ENCODE measurements at regions not wholly inside any gene's neighbourhood (a gene's known extent, or its start where the extent isn't known, plus 50 kb on each side); places are given as distances from the start of the nearest gene placed in this dataset.

- H3K79me2 ChIP-seq (ENCODE audit: insufficient read depth): no peaks in the 10 kb centered on the region
- H3K36me3 ChIP-seq (ENCODE audit: low read depth): no peaks in the 10 kb centered on the region
- no peak overlapping the region for H3K4me3 ChIP-seq
- no peak overlapping the region for H2AFZ ChIP-seq
- no peak overlapping the region for H3K27ac ChIP-seq
- H3K9ac ChIP-seq: no peak overlapping the region
- TF ChIP-seq EZH2phosphoT487 (IDR thresholded peaks at IDR 0.05; ENCODE audit: insufficient read depth, low read depth): no peak
- no peak for TF ChIP-seq EZH2 (IDR thresholded peaks at IDR 0.05; ENCODE audit: insufficient read depth, poor library complexity, severe bottlenecking)
- in situ Hi-C loops (cut with MboI): no loop called here
- no peaks in the 10 kb centered on the region for H3K4me1 ChIP-seq (ENCODE audit: insufficient read depth)
- no peak overlapping the region for H3K4me2 ChIP-seq (ENCODE audit: unreplicated experiment)
- 38 to 39% methylated on average over 3 of the region's 3 CpGs for WGBS, 2 experiments (ENCODE audit: low coverage in 1 of 2, low lambda C conversion rate in 2 of 2, missing lambda C conversion rate in 2 of 2)
- DNase-seq: no peak
- H3K27me3 ChIP-seq (replicated peaks; ENCODE audit: insufficient read depth): no peaks in the 10 kb centered on the region
- H3K9me2 ChIP-seq (ENCODE audit: insufficient read depth): no peaks in the 10 kb centered on the region
- H4K20me1 ChIP-seq (ENCODE audit: insufficient read depth): no peaks in the 10 kb centered on the region
- H3K9me3 ChIP-seq (ENCODE audit: low read depth): no peaks in the 10 kb centered on the region
- H3F3A ChIP-seq (ENCODE audit: insufficient read depth): no peaks in the 10 kb centered on the region
Observed at GRCh38 chr2:221268631-221269030, 303.5 kb downstream of the EPHA4 start.

GRCh38 chr2:221270806-221271205 lies 301.3 kb downstream of the EPHA4 start:
- Histone ChIP-seq H2AFZ (no peak overlapping the region), H3K27me3 (replicated peaks; ENCODE audit: insufficient read depth) (no peaks in the 10 kb centered on the region), H3K4me1 (ENCODE audit: insufficient read depth) (no peaks in the 10 kb centered on the region), H3K9ac (no peak overlapping the region), H3K27ac (no peak overlapping the region), H3K9me3 (ENCODE audit: low read depth) (no peaks in the 10 kb centered on the region), H3K4me3 (no peak overlapping the region), H3K9me2 (ENCODE audit: insufficient read depth) (no peaks in the 10 kb centered on the region), H4K20me1 (ENCODE audit: insufficient read depth) (no peaks in the 10 kb centered on the region), H3F3A (ENCODE audit: insufficient read depth) (no peaks in the 10 kb centered on the region), H3K79me2 (ENCODE audit: insufficient read depth) (no peaks in the 10 kb centered on the region), H3K36me3 (ENCODE audit: low read depth) (no peaks in the 10 kb centered on the region), H3K4me2 (ENCODE audit: unreplicated experiment) (no peak overlapping the region)
- DNase-seq: peak; percentile 15
- TF ChIP-seq EZH2 (IDR thresholded peaks at IDR 0.05; ENCODE audit: insufficient read depth, poor library complexity, severe bottlenecking) (no peak), EZH2phosphoT487 (IDR thresholded peaks at IDR 0.05; ENCODE audit: insufficient read depth, low read depth) (no peak)
- 41 to 48% methylated on average over 2 of the region's 2 CpGs for WGBS, 2 experiments (ENCODE audit: low coverage in 1 of 2, low lambda C conversion rate in 2 of 2, missing lambda C conversion rate in 2 of 2)
- in situ Hi-C loops (cut with MboI): no loop called here

- no peak overlapping the region for H3K9ac ChIP-seq
- no peaks in the 10 kb centered on the region for H3K9me2 ChIP-seq (ENCODE audit: insufficient read depth)
- no peak overlapping the region for H3K4me2 ChIP-seq (ENCODE audit: unreplicated experiment)
- in situ Hi-C loops (cut with MboI): no loop called here
- TF ChIP-seq EZH2phosphoT487 (IDR thresholded peaks at IDR 0.05; ENCODE audit: insufficient read depth, low read depth) (no peak), EZH2 (IDR thresholded peaks at IDR 0.05; ENCODE audit: insufficient read depth, poor library complexity, severe bottlenecking) (no peak)
- no peak for DNase-seq
- no peaks in the 10 kb centered on the region for H3K36me3 ChIP-seq (ENCODE audit: low read depth)
- no peaks in the 10 kb centered on the region for H3K79me2 ChIP-seq (ENCODE audit: insufficient read depth)
- no peaks in the 10 kb centered on the region for H3F3A ChIP-seq (ENCODE audit: insufficient read depth)
- no peaks in the 10 kb centered on the region for H3K9me3 ChIP-seq (ENCODE audit: low read depth)
- H4K20me1 ChIP-seq (ENCODE audit: insufficient read depth): no peaks in the 10 kb centered on the region
- H3K4me1 ChIP-seq (ENCODE audit: insufficient read depth): no peaks in the 10 kb centered on the region
- H3K27ac ChIP-seq: no peak overlapping the region
- WGBS, 2 experiments (ENCODE audit: low coverage in 1 of 2, low lambda C conversion rate in 2 of 2, missing lambda C conversion rate in 2 of 2): 61 to 63% methylated on average over 3 of the region's 3 CpGs
- H3K27me3 ChIP-seq (replicated peaks; ENCODE audit: insufficient read depth): no peaks in the 10 kb centered on the region
- no peak overlapping the region for H3K4me3 ChIP-seq
- H2AFZ ChIP-seq: no peak overlapping the region
Observed at GRCh38 chr2:221272729-221273128, 299.4 kb downstream of the EPHA4 start.

- Histone ChIP-seq H3F3A (ENCODE audit: insufficient read depth) (no peaks in the 10 kb centered on the region), H4K20me1 (ENCODE audit: insufficient read depth) (no peaks in the 10 kb centered on the region), H3K4me3 (no peak overlapping the region), H3K4me2 (ENCODE audit: unreplicated experiment) (no peak overlapping the region), H3K9me3 (ENCODE audit: low read depth) (no peaks in the 10 kb centered on the region), H3K4me1 (ENCODE audit: insufficient read depth) (no peaks in the 10 kb centered on the region), H3K9ac (no peak overlapping the region), H3K9me2 (ENCODE audit: insufficient read depth) (no peaks in the 10 kb centered on the region), H3K79me2 (ENCODE audit: insufficient read depth) (no peaks in the 10 kb centered on the region), H3K36me3 (ENCODE audit: low read depth) (no peaks in the 10 kb centered on the region), H3K27me3 (replicated peaks; ENCODE audit: insufficient read depth) (no peaks in the 10 kb centered on the region), H2AFZ (no peak overlapping the region), H3K27ac (no peak overlapping the region)
- 74 to 88% methylated on average over 1 of the region's 1 CpG for WGBS, 2 experiments (ENCODE audit: low coverage in 1 of 2, low lambda C conversion rate in 2 of 2, missing lambda C conversion rate in 2 of 2)
- DNase-seq: no peak
- in situ Hi-C loops (cut with MboI): no loop called here
- TF ChIP-seq EZH2 (IDR thresholded peaks at IDR 0.05; ENCODE audit: insufficient read depth, poor library complexity, severe bottlenecking) (no peak), EZH2phosphoT487 (IDR thresholded peaks at IDR 0.05; ENCODE audit: insufficient read depth, low read depth) (no peak)
Observed at GRCh38 chr2:221276033-221276432, 296.1 kb downstream of the EPHA4 start.

GRCh38 chr2:221276601-221277000 lies 295.5 kb downstream of the EPHA4 start:
- in situ Hi-C loops (cut with MboI): no loop called here
- no peaks in the 10 kb centered on the region for H3K79me2 ChIP-seq (ENCODE audit: insufficient read depth)
- H3K9me3 ChIP-seq (ENCODE audit: low read depth): no peaks in the 10 kb centered on the region
- TF ChIP-seq EZH2 (IDR thresholded peaks at IDR 0.05; ENCODE audit: insufficient read depth, poor library complexity, severe bottlenecking) (no peak), EZH2phosphoT487 (IDR thresholded peaks at IDR 0.05; ENCODE audit: insufficient read depth, low read depth) (no peak)
- no peak overlapping the region for H3K4me2 ChIP-seq (ENCODE audit: unreplicated experiment)
- no peaks in the 10 kb centered on the region for H3K36me3 ChIP-seq (ENCODE audit: low read depth)
- WGBS, 2 experiments (ENCODE audit: low coverage in 1 of 2, low lambda C conversion rate in 2 of 2, missing lambda C conversion rate in 2 of 2): 82 to 85% methylated on average over 2 of the region's 2 CpGs
- no peaks in the 10 kb centered on the region for H3K27me3 ChIP-seq (replicated peaks; ENCODE audit: insufficient read depth)
- no peak overlapping the region for H3K4me3 ChIP-seq
- DNase-seq: no peak
- H3K27ac ChIP-seq: no peak overlapping the region
- H3K9ac ChIP-seq: no peak overlapping the region
- no peaks in the 10 kb centered on the region for H3K9me2 ChIP-seq (ENCODE audit: insufficient read depth)
- no peaks in the 10 kb centered on the region for H4K20me1 ChIP-seq (ENCODE audit: insufficient read depth)
- H3F3A ChIP-seq (ENCODE audit: insufficient read depth): no peaks in the 10 kb centered on the region
- H3K4me1 ChIP-seq (ENCODE audit: insufficient read depth): no peaks in the 10 kb centered on the region
- no peak overlapping the region for H2AFZ ChIP-seq
